ENCODE measurements at regions not wholly inside any gene's neighbourhood (a gene's known extent, or its start where the extent isn't known, plus 50 kb on each side); places are given as distances from the start of the nearest gene placed in this dataset.
"Not testable (repeated sequence)": the region's sequence is repeated elsewhere in the genome, so short reads cannot be mapped to it uniquely, and the experiment has no call there.

GRCh38 chr1:218930000-218930399, 243.7 kb upstream of the LYPLAL1 start:
- no peak for TF ChIP-seq CTCF (conservative IDR thresholded peaks at IDR 0.05; ENCODE audit: low read depth, low read length)
- DNase-seq (ENCODE audit: low read depth), result no peak
- H3K4me3 ChIP-seq (ENCODE audit: low read length), result no peak overlapping the region

- no peak for DNase-seq (ENCODE audit: low read depth)
- no peak overlapping the region for H3K4me3 ChIP-seq (ENCODE audit: low read length)
- no peak for TF ChIP-seq CTCF (conservative IDR thresholded peaks at IDR 0.05; ENCODE audit: low read depth, low read length)
Observed at GRCh38 chr1:218930472-218931241, 243.0 kb upstream of the LYPLAL1 start.

- no peak overlapping the region for H3K4me3 ChIP-seq (ENCODE audit: low read length)
- TF ChIP-seq CTCF (conservative IDR thresholded peaks at IDR 0.05; ENCODE audit: low read depth, low read length), result no peak
- DNase-seq (ENCODE audit: low read depth), result no peak
Observed at GRCh38 chr1:218931324-218931723, 242.4 kb upstream of the LYPLAL1 start.

GRCh38 chr1:218933513-218933912, 240.2 kb upstream of the LYPLAL1 start:
- no peak for DNase-seq (ENCODE audit: low read depth)
- H3K4me3 ChIP-seq (ENCODE audit: low read length), result no peak overlapping the region
- no peak for TF ChIP-seq CTCF (conservative IDR thresholded peaks at IDR 0.05; ENCODE audit: low read depth, low read length)

GRCh38 chr1:218935408-218935807, 238.3 kb upstream of the LYPLAL1 start:
- not testable (repeated sequence) for DNase-seq (ENCODE audit: low read depth); H3K4me3 ChIP-seq (ENCODE audit: low read length)

- TF ChIP-seq CTCF (conservative IDR thresholded peaks at IDR 0.05; ENCODE audit: low read depth, low read length), result no peak
- no peak for DNase-seq (ENCODE audit: low read depth)
- no peak overlapping the region for H3K4me3 ChIP-seq (ENCODE audit: low read length)
Observed at GRCh38 chr1:218938259-218938658, 235.4 kb upstream of the LYPLAL1 start.

GRCh38 chr1:218939095-218939494, 234.6 kb upstream of the LYPLAL1 start:
- no peak overlapping the region for H3K4me3 ChIP-seq (ENCODE audit: low read length)
- no peak for DNase-seq (ENCODE audit: low read depth)
- TF ChIP-seq CTCF (conservative IDR thresholded peaks at IDR 0.05; ENCODE audit: low read depth, low read length), result no peak
